Thoracic aorta (tissue), 2 donors: ENCODE measurements at regions not wholly inside any gene's neighbourhood (a gene's known extent, or its start where the extent isn't known, plus 50 kb on each side); places are given as distances from the start of the nearest gene placed in this dataset.

Experiments used
- ATAC-seq: fragments of 150-250 bp; one replicate; pipeline ENCODE4 v1.8.0; 2017; ENCODE audit warnings: low read depth; ENCODE audit not compliant: insufficient number of reproducible peaks, low FRiP score
- DNase-seq: peaks from one replicate; pipeline ENCODE4 v3.0.0-alpha.2; 2020; ENCODE audit warnings: low spot score
- H3K27ac ChIP-seq, 2 donors: fragments of 200-600 bp; sonication (generic); 1 replicate in 1 of 2; 2 replicates in 1 of 2; pipeline ENCODE4 v1.5.1; 2016; ENCODE audit warnings: mild to moderate bottlenecking in 2 of 2, moderate library complexity in 2 of 2
- H3K27me3 ChIP-seq: fragments of 200-600 bp; sonication (generic); replicated peaks from 2 replicates; pipeline ENCODE4 v1.6.0; 2016; ENCODE audit warnings: mild to moderate bottlenecking; ENCODE audit not compliant: insufficient read depth
- H3K36me3 ChIP-seq: fragments of 200-600 bp; sonication (generic); one replicate; pipeline ENCODE4 v1.5.1; 2016
- H3K4me1 ChIP-seq, 2 donors: fragments of 200-600 bp; sonication (generic); 1 replicate in 1 of 2; 2 replicates in 1 of 2; pipeline versions ENCODE4 v1.5.1 to v1.6.0; 2016; ENCODE audit warnings: low read depth in 2 of 2, mild to moderate bottlenecking in 1 of 2; ENCODE audit not compliant: control insufficient read depth in 1 of 2
- H3K4me3 ChIP-seq: fragments of 200-600 bp; sonication (generic); 2 replicates; pipeline ENCODE4 v1.5.1; 2016; ENCODE audit warnings: mild to moderate bottlenecking
- H3K9me3 ChIP-seq: fragments of 200-600 bp; sonication (generic); 2 replicates; pipeline ENCODE4 v1.5.1; 2016
- CTCF ChIP-seq: fragments of 200-600 bp; sonication (generic); IDR thresholded peaks from one replicate; pipeline ENCODE4 v1.5.1; 2019; ENCODE audit warnings: antibody characterized with exemption

- no peaks in the 10 kb centered on the region for H3K27me3 ChIP-seq
- ATAC-seq (no peak), DNase-seq (no peak)
- H3K27ac ChIP-seq, result no peak overlapping the region
- no peak overlapping the region for H3K4me3 ChIP-seq
- no peaks in the 10 kb centered on the region for H3K4me1 ChIP-seq
- no peaks in the 10 kb centered on the region for H3K9me3 ChIP-seq
- no peak for TF ChIP-seq CTCF
- H3K36me3 ChIP-seq, result no peaks in the 10 kb centered on the region
These were observed 411.9 kb upstream of the LUZP2 start for GRCh38 chr11:24084956-24085355.

GRCh38 chr11:24086921-24087320 is 409.9 kb upstream of the LUZP2 start:
- Histone ChIP-seq H3K9me3 (no peaks in the 10 kb centered on the region), H3K36me3 (no peaks in the 10 kb centered on the region), H3K27ac (no peak overlapping the region), H3K27me3 (no peaks in the 10 kb centered on the region), H3K4me3 (no peak overlapping the region), H3K4me1 (no peaks in the 10 kb centered on the region)
- DNase-seq, result no peak
- ATAC-seq, result no peak
- TF ChIP-seq CTCF, result no peak

DNA sequence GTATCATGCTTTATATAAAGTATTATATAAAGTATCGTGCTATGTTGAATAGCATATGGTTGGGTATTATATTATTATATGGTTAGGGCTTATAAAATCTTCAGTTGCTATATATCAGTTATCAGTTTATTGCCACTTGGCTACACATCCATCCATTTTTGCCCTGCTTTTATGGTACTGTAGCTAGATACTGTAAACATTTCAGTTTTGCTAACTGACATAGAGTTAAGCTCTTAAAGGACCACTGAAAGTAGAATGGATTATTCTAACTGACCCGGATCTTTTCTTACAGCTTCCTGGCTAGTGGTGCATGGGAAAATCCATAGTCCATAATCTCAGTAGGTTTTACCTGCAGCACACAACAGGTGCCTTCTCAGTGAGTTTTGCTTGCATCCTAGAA is 405.3 kb upstream of the LUZP2 start:
- H3K4me1 ChIP-seq, result no peaks in the 10 kb centered on the region
- H3K9me3 ChIP-seq, result no peaks in the 10 kb centered on the region
- TF ChIP-seq CTCF, result no peak
- ATAC-seq, result no peak
- DNase-seq, result no peak
- no peak overlapping the region for H3K4me3 ChIP-seq
- H3K27me3 ChIP-seq, result no peaks in the 10 kb centered on the region
- H3K27ac ChIP-seq, result no peak overlapping the region
- no peaks in the 10 kb centered on the region for H3K36me3 ChIP-seq

GRCh38 chr11:24093375-24093774 is 403.5 kb upstream of the LUZP2 start:
- no peak for DNase-seq
- no peaks in the 10 kb centered on the region for H3K9me3 ChIP-seq
- H3K36me3 ChIP-seq, result no peaks in the 10 kb centered on the region
- H3K27me3 ChIP-seq, result no peaks in the 10 kb centered on the region
- H3K27ac ChIP-seq, result no peak overlapping the region
- H3K4me3 ChIP-seq, result no peak overlapping the region
- no peaks in the 10 kb centered on the region for H3K4me1 ChIP-seq
- no peak for TF ChIP-seq CTCF
- ATAC-seq, result no peak

- Histone ChIP-seq H3K36me3 (no peaks in the 10 kb centered on the region), H3K27me3 (no peaks in the 10 kb centered on the region), H3K9me3 (no peaks in the 10 kb centered on the region), H3K27ac (no peak overlapping the region), H3K4me3 (no peak overlapping the region), H3K4me1 (no peaks in the 10 kb centered on the region)
- DNase-seq, result no peak
- no peak for TF ChIP-seq CTCF
- ATAC-seq, result no peak
These were observed 388.2 kb upstream of the LUZP2 start for GRCh38 chr11:24108609-24109008.
